Upper lobe of left lung (tissue), 4 donors: ENCODE measurements at regions not wholly inside any gene's neighbourhood (a gene's known extent, or its start where the extent isn't known, plus 50 kb on each side); places are given as distances from the start of the nearest gene placed in this dataset.

Source experiments
- EP300 ChIP-seq, 4 donors: sonication (generic); formaldehyde crosslinking; IDR thresholded peaks; one replicate each; pipeline ENCODE4 v1.5.1; 2017; ENCODE audit warnings: antibody characterized with exemption in 4 of 4, control low read depth in 2 of 4
- POLR2A ChIP-seq, 4 donors: fragments of 450-650 bp; IDR thresholded peaks; one replicate each; pipeline ENCODE4 v1.5.1; 2016 to 2017; ENCODE audit warnings: antibody characterized with exemption in 4 of 4, mild to moderate bottlenecking in 2 of 4
- TF ChIP-seq, protein P1 (sequence below), 6 experiments: fragments of 450-650 bp in 4 of 6; fragments of 200-600 bp in 2 of 6; sonication (generic) in 2 of 6; IDR thresholded peaks; one replicate each; pipeline ENCODE4 v1.5.1; 2016 to 2019; ENCODE audit warnings: antibody characterized with exemption in 6 of 6

DNA sequence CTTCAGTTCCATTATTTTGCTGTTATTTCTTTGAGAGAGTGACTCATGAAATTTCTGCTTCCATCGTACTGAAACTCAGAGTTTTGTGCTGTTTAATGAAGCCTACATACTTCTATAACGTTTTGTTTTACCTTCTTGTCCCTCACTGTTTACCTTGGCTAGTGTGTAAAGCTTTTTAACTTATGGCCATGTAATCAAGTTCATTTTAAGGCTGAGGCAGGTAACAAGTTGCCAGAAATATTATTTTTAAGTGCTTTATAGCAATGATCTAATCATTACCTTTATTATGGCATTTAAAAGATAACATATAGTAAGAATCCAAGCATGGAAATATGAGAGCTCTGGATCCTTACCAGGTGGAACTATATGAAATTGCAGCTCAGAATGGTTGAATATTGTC lies 102.3 kb upstream of the FAT1 start:
- no peak for TF ChIP-seq EP300 (IDR thresholded peaks at IDR 0.05)
- TF ChIP-seq, protein P1, sequence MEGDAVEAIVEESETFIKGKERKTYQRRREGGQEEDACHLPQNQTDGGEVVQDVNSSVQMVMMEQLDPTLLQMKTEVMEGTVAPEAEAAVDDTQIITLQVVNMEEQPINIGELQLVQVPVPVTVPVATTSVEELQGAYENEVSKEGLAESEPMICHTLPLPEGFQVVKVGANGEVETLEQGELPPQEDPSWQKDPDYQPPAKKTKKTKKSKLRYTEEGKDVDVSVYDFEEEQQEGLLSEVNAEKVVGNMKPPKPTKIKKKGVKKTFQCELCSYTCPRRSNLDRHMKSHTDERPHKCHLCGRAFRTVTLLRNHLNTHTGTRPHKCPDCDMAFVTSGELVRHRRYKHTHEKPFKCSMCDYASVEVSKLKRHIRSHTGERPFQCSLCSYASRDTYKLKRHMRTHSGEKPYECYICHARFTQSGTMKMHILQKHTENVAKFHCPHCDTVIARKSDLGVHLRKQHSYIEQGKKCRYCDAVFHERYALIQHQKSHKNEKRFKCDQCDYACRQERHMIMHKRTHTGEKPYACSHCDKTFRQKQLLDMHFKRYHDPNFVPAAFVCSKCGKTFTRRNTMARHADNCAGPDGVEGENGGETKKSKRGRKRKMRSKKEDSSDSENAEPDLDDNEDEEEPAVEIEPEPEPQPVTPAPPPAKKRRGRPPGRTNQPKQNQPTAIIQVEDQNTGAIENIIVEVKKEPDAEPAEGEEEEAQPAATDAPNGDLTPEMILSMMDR (IDR thresholded peaks at IDR 0.05): no peak
- TF ChIP-seq POLR2A (IDR thresholded peaks at IDR 0.05): no peak
